ENCODE measurements at regions not wholly inside any gene's neighbourhood (a gene's known extent, or its start where the extent isn't known, plus 50 kb on each side); places are given as distances from the start of the nearest gene placed in this dataset.
"Not testable (repeated sequence)": the region's sequence is repeated elsewhere in the genome, so short reads cannot be mapped to it uniquely, and the experiment has no call there.

DNA sequence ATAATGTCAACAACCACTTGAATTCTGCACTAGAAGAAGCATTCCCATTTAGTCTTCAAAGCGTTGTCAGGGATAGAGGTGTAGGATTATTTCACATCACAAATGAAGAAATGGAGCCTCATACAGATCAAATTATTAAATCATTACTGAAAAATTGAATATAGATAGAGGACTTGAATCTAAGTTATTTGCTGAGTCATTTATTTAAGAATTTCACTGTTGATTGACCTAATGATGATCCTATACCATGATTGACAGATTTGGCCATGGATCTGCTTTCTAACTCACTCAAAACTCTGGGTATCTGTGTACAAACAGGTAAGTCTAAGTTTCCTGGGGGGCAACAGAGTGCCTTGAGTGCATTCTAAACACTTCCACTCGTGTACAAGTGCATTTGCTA, 215.9 kb downstream of the BTBD3 start:
- no peak for DNase-seq

DNA sequence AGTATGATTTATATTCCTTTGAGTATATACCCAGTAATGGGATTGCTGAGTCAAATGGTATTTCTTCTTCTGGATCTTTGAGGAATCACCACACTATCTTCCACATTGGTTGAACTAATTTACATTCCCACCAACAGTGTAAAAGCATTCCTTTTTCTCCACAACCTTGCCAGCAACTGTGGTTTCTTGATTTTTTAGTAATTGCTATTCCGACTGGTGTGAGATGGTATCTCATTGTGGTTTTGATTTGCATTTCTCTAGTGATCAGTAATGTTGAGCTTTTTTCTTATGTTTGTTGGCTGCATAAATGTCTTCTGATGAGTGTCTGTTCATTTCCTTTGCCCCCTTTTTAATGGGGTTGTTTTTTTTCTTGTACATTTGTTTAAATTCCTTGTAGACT, 228.3 kb downstream of the BTBD3 start:
- DNase-seq = not testable (repeated sequence)

GRCh38 chr20:12152996-12153395, 235.3 kb downstream of the BTBD3 start:
- DNase-seq = no peak

DNA sequence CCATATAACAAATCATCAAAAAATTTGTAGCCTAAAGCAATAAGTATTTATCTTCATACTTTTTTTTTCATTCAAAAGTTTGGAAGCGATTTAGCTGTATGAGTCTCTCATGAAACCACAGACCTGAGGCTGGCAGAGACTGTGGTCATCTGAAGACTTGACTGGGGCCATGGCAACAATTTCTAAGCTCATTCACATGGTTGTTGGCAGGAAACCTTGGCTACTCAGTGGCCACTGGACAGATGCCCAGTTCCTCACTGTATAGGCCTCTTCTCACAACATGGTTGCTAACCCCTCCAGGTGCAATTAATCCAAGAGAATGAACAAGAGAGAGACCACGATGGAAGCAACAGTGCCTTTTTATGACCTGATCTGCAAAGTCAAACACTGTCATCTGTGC, 235.9 kb downstream of the BTBD3 start:
- no peak for DNase-seq

DNA sequence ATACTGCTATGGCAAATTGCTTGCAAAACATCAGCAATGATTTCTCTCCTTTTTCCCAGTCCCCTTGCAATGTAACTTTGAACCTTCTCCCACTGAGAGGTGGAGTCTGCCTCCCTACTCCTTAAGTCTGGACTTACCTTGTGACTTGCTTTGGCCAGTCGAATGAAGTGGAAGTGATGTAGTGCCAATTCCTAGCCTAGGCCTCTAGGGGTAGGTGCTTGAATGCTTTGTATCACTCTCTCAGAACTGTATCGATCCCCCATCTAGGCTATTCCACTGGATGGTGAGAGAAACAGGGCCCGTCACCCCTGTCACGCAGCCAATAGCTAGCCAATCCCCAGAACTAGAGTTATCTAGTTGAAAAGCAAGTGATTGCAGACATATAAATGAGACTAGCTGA, 238.6 kb downstream of the BTBD3 start:
- no peak for DNase-seq

GRCh38 chr20:12159261-12159660, 241.6 kb downstream of the BTBD3 start:
- DNase-seq = no peak

DNA sequence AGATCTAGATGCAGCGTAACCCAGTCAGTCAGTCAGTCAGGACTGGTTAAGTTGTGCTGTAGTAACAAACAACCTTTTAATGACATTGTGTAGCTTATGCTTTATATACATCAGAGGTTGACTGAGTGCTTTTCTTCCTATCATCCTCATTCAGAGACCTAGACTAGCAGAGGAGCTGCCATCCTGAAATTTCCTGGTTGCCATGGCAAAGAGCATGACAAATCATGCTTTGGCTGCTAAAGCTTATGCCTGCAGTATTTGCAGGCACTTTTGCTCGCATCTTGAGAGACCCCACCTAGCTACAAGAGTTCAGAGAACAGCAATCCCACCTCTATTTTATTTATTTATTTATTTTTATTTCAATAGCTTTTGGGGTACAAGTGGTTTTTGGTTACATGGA, 244.0 kb downstream of the BTBD3 start:
- DNase-seq = no peak

DNA sequence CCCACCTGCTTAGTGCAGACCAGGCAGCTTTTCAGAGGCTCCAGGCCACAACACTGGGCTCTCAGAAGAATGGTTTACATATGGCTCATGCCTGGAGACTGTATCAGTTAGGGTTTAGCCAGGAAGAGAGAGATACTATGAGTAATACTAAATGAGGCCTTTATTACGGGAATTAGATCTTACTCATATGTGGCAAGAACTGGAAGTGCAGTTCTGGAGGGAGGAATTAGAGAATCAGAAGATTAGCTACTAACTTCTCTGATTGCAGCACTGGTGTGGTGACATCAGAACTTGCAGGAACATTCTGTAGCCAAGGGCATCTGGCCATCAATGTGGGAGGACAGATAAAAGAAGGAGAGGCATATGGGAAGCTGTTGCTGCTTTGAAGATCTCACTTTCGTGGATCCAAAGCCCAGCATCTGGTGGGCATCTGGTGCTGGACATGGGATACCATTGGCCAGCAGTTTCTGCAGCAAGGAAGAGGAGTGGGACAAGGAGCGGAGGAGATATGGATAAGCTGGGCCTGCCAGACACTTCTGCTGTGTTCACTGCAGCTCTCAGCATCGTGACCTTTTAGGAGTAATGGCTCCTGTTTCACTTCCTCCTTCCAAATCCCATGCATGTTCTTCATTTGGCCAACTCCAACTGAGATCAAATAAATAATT, 248.5 kb downstream of the BTBD3 start:
- DNase-seq = no peak

GRCh38 chr20:12170406-12170805, 252.7 kb downstream of the BTBD3 start:
- no peak for DNase-seq

- DNase-seq = no peak
Measured at GRCh38 chr20:12171923-12172524, 254.3 kb downstream of the BTBD3 start.

GRCh38 chr20:12173347-12174012, 255.8 kb downstream of the BTBD3 start:
- no peak for DNase-seq

DNA sequence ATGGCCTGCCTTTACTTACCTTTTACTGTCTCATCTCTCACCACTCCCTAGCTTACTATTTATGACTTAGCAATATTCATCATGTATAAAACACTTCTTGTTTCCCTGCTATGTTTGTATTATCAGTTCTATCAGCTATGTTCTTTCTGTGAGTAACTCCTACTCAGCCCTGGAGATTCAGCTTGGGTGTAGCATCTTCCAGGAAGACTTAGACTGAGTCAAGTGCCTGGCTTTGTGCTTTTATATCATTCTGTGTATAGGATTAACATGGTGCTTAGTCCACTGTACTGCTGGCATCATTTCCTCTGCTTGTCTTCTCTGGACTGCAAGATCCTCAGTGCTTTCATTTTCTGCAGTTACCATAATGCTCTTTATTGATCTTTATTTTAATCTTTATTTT, 257.8 kb downstream of the BTBD3 start:
- DNase-seq = no peak

DNA sequence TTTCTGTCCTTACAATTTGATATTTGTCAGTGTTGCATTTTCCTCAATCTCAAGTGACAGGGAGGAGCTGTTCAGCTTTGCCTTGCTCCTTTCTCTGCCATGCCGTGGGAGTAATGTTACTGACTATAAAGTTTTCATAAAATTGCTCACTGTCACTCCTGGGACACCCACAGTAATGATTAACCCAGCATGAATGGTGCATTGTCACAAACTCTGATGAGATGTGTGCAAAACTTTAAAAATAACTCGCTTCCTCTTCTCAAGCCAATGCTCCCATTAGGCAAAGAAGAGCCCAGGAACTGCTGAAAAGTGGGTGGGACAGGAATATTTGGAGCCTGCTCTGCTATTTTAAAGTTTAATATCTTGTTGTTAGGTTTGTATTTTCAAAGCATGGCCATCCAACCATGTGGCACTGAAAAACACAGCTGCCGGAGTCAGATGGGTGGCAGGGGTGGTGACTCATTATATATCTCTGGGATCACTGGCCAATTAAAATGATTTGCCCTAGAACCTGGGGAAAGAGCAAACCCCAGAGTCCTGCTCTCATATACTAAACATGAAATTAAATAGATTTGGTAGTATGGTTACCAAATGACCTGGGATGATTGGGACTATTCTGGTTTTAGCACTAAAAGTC, 260.1 kb downstream of the BTBD3 start:
- no peak for DNase-seq

- no peak for DNase-seq
Measured at GRCh38 chr20:12179692-12180091, 262.0 kb downstream of the BTBD3 start.

DNA sequence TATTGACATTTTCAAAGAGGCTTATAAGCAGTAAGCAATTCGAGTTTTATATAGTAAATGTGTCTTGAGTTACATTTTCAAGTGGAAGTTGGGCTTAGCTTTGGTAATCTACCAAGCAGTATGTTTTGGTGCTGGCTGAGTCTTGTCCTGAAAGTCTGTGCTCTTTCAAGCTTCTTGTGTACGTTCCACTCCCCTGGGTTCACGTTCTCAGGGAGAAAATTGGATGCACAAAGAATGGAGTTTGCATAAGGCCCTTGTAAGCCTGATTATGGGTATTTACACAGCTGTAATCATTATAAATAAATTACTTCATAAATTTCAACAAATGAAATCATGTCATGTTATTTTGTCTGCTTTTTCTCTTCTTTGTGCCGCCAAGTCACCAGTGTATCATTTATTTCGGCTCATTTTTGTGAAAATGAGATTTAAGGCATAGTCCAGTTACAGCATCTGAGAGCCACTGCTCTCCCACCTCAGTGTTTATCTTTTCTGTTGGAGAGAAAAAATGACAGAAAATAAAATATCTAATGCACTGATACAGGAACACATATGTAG, 262.5 kb downstream of the BTBD3 start:
- no peak for DNase-seq

- no peak for DNase-seq
Measured at GRCh38 chr20:12198281-12198680, 280.6 kb downstream of the BTBD3 start.

GRCh38 chr20:12199703-12200102, 282.0 kb downstream of the BTBD3 start:
- DNase-seq = no peak

DNA sequence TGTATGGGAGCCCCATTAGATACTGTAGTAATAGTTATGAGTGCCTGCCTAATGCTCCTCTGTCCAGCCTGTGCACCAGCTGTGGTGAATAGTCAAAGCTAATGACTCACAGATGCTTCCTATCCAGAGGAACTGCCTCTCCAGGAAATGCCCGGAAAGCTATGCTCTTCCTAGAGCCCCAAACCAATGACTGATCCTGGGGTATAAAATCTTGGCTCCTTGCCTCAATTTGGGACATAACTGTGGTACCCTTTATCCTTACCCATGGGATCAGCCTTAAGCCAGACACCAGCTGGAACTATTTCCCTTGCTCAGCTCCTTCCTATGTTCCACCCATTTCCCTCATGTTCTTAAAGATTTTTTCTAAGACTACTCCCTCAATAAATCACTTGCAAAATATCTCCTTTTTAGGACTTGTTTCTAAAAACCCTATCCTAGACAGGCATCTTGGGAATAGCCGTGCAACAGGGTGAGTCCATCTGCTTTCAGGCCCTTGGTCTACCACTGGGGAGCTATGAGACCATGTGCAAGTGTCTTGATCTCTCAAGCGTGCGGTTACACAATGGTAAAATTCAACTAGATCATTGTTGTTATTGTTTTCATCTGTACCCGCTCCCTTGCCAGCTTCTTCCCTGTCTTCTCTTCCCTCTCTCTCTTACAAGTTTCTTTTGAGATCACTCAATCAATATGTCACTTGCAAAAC, 283.7 kb downstream of the BTBD3 start:
- no peak for DNase-seq

DNA sequence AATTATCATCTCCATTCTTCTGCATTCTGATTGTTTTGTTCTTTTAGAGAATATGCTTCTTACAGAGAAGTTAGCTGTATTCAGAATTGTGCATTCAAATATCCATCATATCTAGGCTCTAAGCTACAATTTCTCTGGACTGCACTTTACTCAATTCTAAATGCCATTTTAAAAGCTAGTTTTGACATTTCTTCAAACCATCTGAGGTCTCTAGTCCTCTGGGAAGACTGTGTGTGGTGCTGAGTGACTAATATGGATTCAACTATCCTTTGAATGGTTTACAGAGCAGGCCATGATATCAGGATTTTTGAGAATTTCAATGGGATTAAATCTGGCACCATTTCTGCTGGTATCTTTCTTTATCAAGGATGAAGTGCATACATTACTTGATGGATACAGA, 285.7 kb downstream of the BTBD3 start:
- no peak for DNase-seq

DNA sequence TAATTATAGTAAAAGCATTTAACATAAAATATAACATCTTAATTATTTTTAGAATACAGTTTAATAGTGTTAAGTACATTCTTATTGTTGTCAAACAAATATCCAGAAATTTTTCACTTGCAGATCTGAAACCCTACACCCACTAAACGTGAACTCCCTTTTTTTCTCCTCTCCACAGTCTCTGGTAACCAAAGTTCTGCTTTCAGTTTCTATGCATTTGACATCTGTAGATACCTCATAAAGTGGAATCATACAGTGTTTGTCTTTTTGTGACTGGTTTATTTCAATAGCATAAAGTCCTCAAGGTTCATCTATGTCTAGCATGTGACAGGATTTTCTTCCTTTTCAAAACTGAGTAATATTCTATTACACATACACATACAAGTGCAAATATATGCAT, 286.3 kb downstream of the BTBD3 start:
- no peak for DNase-seq

DNA sequence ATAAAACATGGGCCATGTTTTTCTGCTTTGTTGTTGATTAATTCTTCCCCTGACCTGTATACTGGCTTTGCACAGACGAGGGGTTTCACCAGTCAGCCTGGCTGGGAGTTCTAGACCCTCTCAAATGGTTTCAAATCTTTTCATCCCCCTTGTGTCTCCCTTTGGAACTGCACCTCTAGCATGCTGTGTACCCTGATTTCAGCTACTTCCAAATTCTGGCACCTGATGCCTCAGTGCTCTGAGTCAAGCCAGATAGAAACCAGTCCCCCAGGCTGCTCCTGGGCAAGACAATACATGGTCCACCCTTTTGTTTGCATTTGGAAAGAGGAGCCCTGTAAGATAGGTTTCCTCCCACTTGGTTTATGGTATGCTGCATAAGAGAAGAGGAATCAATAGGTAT, 290.2 kb downstream of the BTBD3 start:
- DNase-seq = peak; percentile 6

DNA sequence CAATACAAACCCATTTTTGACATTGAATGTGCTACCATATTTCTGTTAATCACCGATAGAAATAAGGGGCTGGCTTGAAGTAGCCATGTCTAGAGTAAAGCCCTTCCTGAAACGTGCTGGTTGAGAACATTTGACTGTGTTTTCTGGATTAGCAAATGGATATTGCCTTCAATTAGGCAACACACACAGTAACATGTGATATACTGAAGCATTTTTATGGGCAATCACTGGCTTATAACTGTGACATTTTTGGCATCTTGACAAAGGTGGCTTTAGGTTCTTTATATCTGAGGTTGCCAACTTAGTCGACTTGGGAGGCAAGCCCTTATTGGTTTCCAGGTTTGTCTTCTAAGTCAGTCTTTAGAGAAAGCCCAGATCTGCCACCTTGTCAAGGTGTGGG, 292.9 kb downstream of the BTBD3 start:
- DNase-seq = no peak

DNA sequence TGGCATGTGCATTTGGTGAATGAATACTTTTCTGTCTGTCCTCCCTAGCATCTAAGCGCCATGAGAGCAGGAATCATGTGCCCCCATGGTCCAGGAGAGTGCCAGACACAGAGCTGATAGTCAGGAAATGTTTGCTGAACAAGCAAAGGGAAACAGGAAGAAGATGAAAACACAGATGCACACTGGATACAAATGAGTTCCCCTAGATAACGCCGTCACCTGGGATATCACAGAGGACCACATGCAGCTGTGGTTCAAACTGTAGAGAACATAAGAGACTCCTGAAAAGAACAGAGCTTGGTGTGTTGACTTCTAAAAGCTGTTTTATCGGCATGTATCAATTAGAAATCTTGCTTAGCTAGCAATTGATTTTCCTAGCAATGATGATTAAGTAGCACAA, 293.7 kb downstream of the BTBD3 start:
- DNase-seq = no peak

Measured in NCI-H524 treated with DMSO at 0.1 percent for 48 hours (cell line).